ENCODE measurements at regions not wholly inside any gene's neighbourhood (a gene's known extent, or its start where the extent isn't known, plus 50 kb on each side); places are given as distances from the start of the nearest gene placed in this dataset.

DNA sequence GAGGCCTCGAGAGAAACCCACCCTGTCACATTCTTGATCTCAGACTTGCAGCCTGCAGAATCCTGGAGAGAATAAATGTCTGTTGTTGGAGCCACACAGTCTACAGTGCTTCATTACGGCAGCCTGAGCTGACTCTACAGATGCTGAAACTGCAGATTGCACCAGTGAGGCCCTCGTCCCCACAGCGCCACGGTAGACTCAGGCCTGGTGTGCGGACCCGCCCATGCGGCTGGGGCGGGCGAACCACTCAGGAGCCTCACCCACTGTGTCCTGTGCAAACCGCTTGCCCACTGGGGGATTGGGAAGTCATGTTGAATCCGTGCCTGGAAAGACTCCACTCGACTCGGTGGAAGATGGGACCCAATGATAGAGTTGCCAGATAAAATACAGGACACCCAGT lies 125.2 kb upstream of the COPS8 start:
- TF ChIP-seq NFIC (IDR thresholded peaks at IDR 0.05) (no peak), TCF12 (IDR thresholded peaks at IDR 0.05; ENCODE audit: low read depth) (no peak), TEAD4 (IDR thresholded peaks at IDR 0.05) (no peak), YY1 (IDR thresholded peaks at IDR 0.05; ENCODE audit: low read depth) (no peak), EP300 (IDR thresholded peaks at IDR 0.05; ENCODE audit: borderline replicate concordance) (no peak), ZBTB7A (IDR thresholded peaks at IDR 0.05; ENCODE audit: low read depth) (no peak), CREB1 (IDR thresholded peaks at IDR 0.05; ENCODE audit: low read depth) (no peak), EGR1 (IDR thresholded peaks at IDR 0.05) (no peak), TAF1 (IDR thresholded peaks at IDR 0.05; ENCODE audit: low read depth) (no peak)
- TF ChIP-seq, protein P1, sequence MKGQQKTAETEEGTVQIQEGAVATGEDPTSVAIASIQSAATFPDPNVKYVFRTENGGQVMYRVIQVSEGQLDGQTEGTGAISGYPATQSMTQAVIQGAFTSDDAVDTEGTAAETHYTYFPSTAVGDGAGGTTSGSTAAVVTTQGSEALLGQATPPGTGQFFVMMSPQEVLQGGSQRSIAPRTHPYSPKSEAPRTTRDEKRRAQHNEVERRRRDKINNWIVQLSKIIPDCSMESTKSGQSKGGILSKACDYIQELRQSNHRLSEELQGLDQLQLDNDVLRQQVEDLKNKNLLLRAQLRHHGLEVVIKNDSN (IDR thresholded peaks at IDR 0.05): no peak

DNA sequence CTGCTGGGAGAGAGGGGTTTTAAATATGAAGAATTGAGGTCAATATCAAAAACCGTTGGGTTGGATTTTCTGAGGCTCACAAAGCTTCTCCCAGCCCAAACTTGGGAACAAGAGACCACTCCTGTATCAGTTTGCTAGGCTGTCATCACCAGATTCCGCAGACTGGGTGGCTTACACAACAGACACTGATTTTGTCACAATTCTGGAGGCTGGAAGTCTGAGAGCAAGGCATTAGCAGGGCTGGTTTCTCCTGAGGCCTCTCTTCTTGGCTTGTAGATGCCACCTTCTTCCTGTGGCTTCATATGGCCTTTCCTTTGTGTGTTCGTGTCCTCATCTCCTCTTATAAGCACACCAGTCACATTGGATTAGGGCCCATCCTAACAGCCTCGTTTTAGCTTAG lies 122.9 kb upstream of the COPS8 start:
- no peak for TF ChIP-seq FOXM1 (IDR thresholded peaks at IDR 0.05; ENCODE audit: borderline replicate concordance, low read depth)
- TF ChIP-seq CEBPB (IDR thresholded peaks at IDR 0.05): no peak
- TF ChIP-seq, protein P2, sequence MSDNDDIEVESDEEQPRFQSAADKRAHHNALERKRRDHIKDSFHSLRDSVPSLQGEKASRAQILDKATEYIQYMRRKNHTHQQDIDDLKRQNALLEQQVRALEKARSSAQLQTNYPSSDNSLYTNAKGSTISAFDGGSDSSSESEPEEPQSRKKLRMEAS (IDR thresholded peaks at IDR 0.05): no peak
- no peak for TF ChIP-seq CREB1 (IDR thresholded peaks at IDR 0.05; ENCODE audit: low read depth)

DNA sequence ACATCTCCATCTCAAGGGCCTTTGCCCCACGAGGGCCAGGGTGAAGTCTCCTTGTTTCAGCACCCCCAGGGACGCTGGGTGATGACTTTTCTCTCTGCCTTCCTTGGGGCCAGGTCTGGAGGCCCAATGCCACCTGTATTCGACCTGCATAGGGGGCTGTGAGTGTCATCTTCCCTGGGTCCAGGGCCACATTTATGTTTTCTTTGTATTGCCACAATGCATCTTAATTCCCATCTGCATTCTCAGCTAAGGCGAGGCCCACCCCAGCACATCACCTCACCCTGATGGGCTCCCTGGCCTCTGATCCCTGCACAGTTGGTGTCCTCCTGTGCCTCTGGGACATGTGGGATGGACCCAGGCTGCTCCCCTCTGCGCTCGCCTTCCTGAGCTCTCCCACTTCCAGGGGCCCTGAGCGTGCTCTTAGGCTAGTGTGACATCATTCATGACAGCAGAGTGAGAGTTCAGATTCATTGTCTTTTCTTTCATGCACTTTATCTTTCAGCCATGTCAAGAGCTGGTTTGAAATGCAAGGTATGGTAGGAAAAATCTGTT lies 122.0 kb upstream of the COPS8 start:
- no peak for TF ChIP-seq TEAD4 (IDR thresholded peaks at IDR 0.05)
- no peak for TF ChIP-seq NFIC (IDR thresholded peaks at IDR 0.05)
- TF ChIP-seq, protein P3, sequence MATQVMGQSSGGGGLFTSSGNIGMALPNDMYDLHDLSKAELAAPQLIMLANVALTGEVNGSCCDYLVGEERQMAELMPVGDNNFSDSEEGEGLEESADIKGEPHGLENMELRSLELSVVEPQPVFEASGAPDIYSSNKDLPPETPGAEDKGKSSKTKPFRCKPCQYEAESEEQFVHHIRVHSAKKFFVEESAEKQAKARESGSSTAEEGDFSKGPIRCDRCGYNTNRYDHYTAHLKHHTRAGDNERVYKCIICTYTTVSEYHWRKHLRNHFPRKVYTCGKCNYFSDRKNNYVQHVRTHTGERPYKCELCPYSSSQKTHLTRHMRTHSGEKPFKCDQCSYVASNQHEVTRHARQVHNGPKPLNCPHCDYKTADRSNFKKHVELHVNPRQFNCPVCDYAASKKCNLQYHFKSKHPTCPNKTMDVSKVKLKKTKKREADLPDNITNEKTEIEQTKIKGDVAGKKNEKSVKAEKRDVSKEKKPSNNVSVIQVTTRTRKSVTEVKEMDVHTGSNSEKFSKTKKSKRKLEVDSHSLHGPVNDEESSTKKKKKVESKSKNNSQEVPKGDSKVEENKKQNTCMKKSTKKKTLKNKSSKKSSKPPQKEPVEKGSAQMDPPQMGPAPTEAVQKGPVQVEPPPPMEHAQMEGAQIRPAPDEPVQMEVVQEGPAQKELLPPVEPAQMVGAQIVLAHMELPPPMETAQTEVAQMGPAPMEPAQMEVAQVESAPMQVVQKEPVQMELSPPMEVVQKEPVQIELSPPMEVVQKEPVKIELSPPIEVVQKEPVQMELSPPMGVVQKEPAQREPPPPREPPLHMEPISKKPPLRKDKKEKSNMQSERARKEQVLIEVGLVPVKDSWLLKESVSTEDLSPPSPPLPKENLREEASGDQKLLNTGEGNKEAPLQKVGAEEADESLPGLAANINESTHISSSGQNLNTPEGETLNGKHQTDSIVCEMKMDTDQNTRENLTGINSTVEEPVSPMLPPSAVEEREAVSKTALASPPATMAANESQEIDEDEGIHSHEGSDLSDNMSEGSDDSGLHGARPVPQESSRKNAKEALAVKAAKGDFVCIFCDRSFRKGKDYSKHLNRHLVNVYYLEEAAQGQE (IDR thresholded peaks at IDR 0.05; ENCODE audit: low read depth): no peak
- no peak for TF ChIP-seq RAD21 (IDR thresholded peaks at IDR 0.05; ENCODE audit: low read depth)
- TF ChIP-seq TCF12 (IDR thresholded peaks at IDR 0.05; ENCODE audit: low read depth): no peak
- TF ChIP-seq, protein P2 (IDR thresholded peaks at IDR 0.05): no peak
- TF ChIP-seq, protein P1 (IDR thresholded peaks at IDR 0.05): no peak
- no peak for TF ChIP-seq ZBTB7A (IDR thresholded peaks at IDR 0.05; ENCODE audit: low read depth)
- no peak for TF ChIP-seq CREB1 (IDR thresholded peaks at IDR 0.05; ENCODE audit: low read depth)
- no peak for TF ChIP-seq EP300 (IDR thresholded peaks at IDR 0.05; ENCODE audit: borderline replicate concordance)
- no peak for TF ChIP-seq YY1 (IDR thresholded peaks at IDR 0.05; ENCODE audit: low read depth)
- no peak for TF ChIP-seq TAF1 (IDR thresholded peaks at IDR 0.05; ENCODE audit: low read depth)
- TF ChIP-seq EGR1 (IDR thresholded peaks at IDR 0.05): no peak
- no peak for TF ChIP-seq FOXM1 (IDR thresholded peaks at IDR 0.05; ENCODE audit: borderline replicate concordance, low read depth)
- no peak for TF ChIP-seq CEBPB (IDR thresholded peaks at IDR 0.05)

DNA sequence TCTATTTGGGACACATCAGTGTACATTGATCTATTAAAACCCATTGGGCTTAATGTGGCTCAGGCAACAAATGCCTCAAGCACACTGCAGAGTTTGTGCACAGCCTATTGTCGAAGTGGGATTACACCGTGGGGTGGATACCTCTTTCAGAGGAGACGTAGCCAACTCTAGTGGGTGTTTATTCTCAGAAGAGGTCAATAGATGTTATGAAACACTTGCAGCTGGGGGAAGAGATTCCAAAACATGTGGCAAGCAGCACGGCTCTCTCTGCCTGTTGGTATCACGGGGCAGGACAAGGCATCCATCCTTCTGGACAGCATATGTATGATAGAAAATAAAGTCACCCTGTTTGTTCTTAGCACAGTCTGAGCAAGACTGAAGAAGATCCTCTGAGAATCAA lies 121.4 kb upstream of the COPS8 start:
- no peak for TF ChIP-seq CEBPB (IDR thresholded peaks at IDR 0.05)
- TF ChIP-seq, protein P1 (IDR thresholded peaks at IDR 0.05): no peak
- TF ChIP-seq EP300 (IDR thresholded peaks at IDR 0.05; ENCODE audit: borderline replicate concordance): no peak
- TF ChIP-seq TCF12 (IDR thresholded peaks at IDR 0.05; ENCODE audit: low read depth): no peak
- TF ChIP-seq NFIC (IDR thresholded peaks at IDR 0.05): no peak
- no peak for TF ChIP-seq EGR1 (IDR thresholded peaks at IDR 0.05)
- TF ChIP-seq, protein P3 (IDR thresholded peaks at IDR 0.05; ENCODE audit: low read depth): no peak
- no peak for TF ChIP-seq TAF1 (IDR thresholded peaks at IDR 0.05; ENCODE audit: low read depth)

DNA sequence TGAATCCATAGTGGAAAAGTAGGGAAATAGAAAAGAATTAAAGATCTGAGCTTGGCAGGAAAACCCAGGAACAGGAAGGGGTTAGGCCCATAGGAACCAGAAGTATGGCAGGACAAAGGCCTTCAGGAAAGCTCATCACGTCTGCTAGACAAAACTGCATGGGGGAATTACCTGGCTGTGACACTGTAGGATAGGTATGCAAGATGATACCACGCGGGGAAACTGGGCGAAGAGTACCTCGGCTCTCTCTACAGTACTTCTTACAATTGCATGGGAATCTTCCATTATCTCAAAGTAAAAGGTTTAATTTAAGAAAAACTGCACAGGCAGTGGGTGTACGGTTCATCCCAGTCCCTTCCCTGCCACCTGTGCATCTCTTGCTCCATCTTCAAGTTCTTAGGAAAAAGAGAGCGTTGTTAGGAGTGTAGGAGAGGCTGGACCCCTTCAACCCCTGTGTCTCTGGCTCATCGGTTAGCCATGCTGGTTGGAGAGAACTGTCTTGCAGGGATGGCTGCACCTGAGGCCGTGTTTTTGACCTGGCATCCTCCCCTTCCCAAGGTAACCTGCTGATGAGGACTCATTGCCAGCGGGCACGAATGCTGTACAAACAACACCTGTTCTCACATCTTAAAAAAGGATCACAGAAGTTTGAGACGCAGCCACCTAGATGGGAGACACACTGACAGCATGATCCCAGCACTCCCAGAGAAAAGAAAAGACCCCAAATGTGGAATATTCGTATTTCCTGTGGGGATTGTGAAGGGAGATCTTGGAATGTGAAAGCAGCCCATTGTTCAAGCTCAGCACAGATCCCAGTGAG lies 120.5 kb upstream of the COPS8 start:
- TF ChIP-seq, protein P1 (IDR thresholded peaks at IDR 0.05): no peak
- TF ChIP-seq ZBTB7A (IDR thresholded peaks at IDR 0.05; ENCODE audit: low read depth): no peak
- TF ChIP-seq CREB1 (IDR thresholded peaks at IDR 0.05; ENCODE audit: low read depth): no peak
- TF ChIP-seq, protein P3 (IDR thresholded peaks at IDR 0.05; ENCODE audit: low read depth): no peak
- TF ChIP-seq, protein P2 (IDR thresholded peaks at IDR 0.05): no peak
- no peak for TF ChIP-seq TAF1 (IDR thresholded peaks at IDR 0.05; ENCODE audit: low read depth)
- TF ChIP-seq FOXM1 (IDR thresholded peaks at IDR 0.05; ENCODE audit: borderline replicate concordance, low read depth): no peak
- no peak for TF ChIP-seq NFIC (IDR thresholded peaks at IDR 0.05)
- no peak for TF ChIP-seq RAD21 (IDR thresholded peaks at IDR 0.05; ENCODE audit: low read depth)
- no peak for TF ChIP-seq EGR1 (IDR thresholded peaks at IDR 0.05)
- no peak for TF ChIP-seq YY1 (IDR thresholded peaks at IDR 0.05; ENCODE audit: low read depth)
- TF ChIP-seq TEAD4 (IDR thresholded peaks at IDR 0.05): no peak
- no peak for TF ChIP-seq CEBPB (IDR thresholded peaks at IDR 0.05)
- TF ChIP-seq EP300 (IDR thresholded peaks at IDR 0.05; ENCODE audit: borderline replicate concordance): no peak
- no peak for TF ChIP-seq TCF12 (IDR thresholded peaks at IDR 0.05; ENCODE audit: low read depth)

Measured in Ishikawa (cell line).